ENCODE measurements at regions not wholly inside any gene's neighbourhood (a gene's known extent, or its start where the extent isn't known, plus 50 kb on each side); places are given as distances from the start of the nearest gene placed in this dataset.

DNA sequence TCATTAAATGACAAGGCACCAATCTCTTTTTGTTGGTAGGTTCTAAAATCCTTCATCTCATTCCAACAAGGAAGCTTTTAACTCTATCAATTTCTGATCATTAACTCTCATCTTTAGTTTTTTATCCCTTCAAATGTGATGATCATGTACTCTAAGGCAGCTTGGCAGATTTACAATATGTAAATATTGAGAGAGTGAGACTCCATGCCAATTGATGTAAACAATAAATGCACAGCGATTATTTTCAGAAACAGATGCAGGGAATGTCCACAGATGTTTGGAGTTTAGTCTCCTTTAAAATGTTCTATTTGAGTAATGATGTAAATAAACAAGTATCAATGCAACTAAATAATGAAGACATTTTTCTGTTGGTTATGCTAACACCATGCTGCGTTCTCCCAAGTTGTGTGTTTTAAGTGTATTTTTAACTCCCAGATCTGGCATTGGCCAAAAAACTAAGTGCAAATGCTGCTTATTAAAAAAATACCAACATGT lies 213.8 kb downstream of the AHR start:
- TF ChIP-seq POLR2A (IDR thresholded peaks at IDR 0.05) = no peak
- TF ChIP-seq, protein P1, sequence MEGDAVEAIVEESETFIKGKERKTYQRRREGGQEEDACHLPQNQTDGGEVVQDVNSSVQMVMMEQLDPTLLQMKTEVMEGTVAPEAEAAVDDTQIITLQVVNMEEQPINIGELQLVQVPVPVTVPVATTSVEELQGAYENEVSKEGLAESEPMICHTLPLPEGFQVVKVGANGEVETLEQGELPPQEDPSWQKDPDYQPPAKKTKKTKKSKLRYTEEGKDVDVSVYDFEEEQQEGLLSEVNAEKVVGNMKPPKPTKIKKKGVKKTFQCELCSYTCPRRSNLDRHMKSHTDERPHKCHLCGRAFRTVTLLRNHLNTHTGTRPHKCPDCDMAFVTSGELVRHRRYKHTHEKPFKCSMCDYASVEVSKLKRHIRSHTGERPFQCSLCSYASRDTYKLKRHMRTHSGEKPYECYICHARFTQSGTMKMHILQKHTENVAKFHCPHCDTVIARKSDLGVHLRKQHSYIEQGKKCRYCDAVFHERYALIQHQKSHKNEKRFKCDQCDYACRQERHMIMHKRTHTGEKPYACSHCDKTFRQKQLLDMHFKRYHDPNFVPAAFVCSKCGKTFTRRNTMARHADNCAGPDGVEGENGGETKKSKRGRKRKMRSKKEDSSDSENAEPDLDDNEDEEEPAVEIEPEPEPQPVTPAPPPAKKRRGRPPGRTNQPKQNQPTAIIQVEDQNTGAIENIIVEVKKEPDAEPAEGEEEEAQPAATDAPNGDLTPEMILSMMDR (IDR thresholded peaks at IDR 0.05) = no peak
